Uterus (tissue), 3 donors: ENCODE measurements at regions not wholly inside any gene's neighbourhood (a gene's known extent, or its start where the extent isn't known, plus 50 kb on each side); places are given as distances from the start of the nearest gene placed in this dataset.

Source experiments
- DNase-seq, 2 donors: peaks; one replicate each; pipeline ENCODE4 v3.0.0-alpha.2; 2019 to 2020
- H3K27ac ChIP-seq, 2 donors: fragments of 200-600 bp; sonication (generic); 1 replicate in 1 of 2; 2 replicates in 1 of 2; pipeline ENCODE4 v1.5.1; 2016 to 2018
- H3K27me3 ChIP-seq, 2 donors: fragments of 200-600 bp; sonication (generic); one replicate each; pipeline ENCODE4 v1.5.1; 2018 to 2019; ENCODE audit warnings: control low read depth in 1 of 2
- H3K36me3 ChIP-seq, 2 donors: fragments of 200-600 bp; sonication (generic); one replicate each; pipeline ENCODE4 v1.5.1; 2019; ENCODE audit warnings: control low read depth in 1 of 2
- H3K4me1 ChIP-seq, 2 donors: fragments of 200-600 bp; sonication (generic); one replicate each; pipeline ENCODE4 v1.5.1; 2018 to 2019; ENCODE audit warnings: control low read depth in 1 of 2
- H3K4me3 ChIP-seq, 2 donors: fragments of 200-600 bp; sonication (generic); 1 replicate in 1 of 2; 2 replicates in 1 of 2; pipeline ENCODE4 v1.5.1; 2018 to 2019; ENCODE audit warnings: mild to moderate bottlenecking in 1 of 2
- H3K9me3 ChIP-seq, 2 donors: fragments of 200-600 bp; sonication (generic); one replicate each; pipeline ENCODE4 v1.5.1; 2019; ENCODE audit warnings: control low read depth in 1 of 2
- CTCF ChIP-seq, 4 experiments: fragments of 200-600 bp in 2 of 4; fragments of 450-650 bp in 2 of 4; sonication (generic) in 2 of 4; IDR thresholded peaks; one replicate each; pipeline ENCODE4 v1.5.1; 2016 to 2019; ENCODE audit warnings: antibody characterized with exemption in 4 of 4, mild to moderate bottlenecking in 2 of 4, moderate library complexity in 1 of 4
- POLR2A ChIP-seq, 2 donors: fragments of 450-650 bp; IDR thresholded peaks; one replicate each; pipeline ENCODE4 v1.6.1; 2016; ENCODE audit warnings: antibody characterized with exemption in 2 of 2, mild to moderate bottlenecking in 1 of 2, moderate library complexity in 1 of 2
- intact Hi-C: fragments of 100-400 bp; cut with DNase I; formaldehyde crosslinking; loops from one replicate; pipeline ENCODE4 v1.15.1; 2023; ENCODE audit warnings: low total_unique reads
- donor health status: DM: yes; HTN: yes; CAD: no.

GRCh38 chrX:134101636-134102035, 116.2 kb upstream of the GPC3 start:
- no peak overlapping the region for H3K4me3 ChIP-seq
- intact Hi-C loops, result no loop called here
- TF ChIP-seq CTCF (IDR thresholded peaks at IDR 0.05) (no peak), POLR2A (IDR thresholded peaks at IDR 0.05) (no peak)

GRCh38 chrX:134115270-134115669, 121.7 kb upstream of the CCDC160 start:
- intact Hi-C loops, result no loop called here
- TF ChIP-seq POLR2A (IDR thresholded peaks at IDR 0.05) (no peak), CTCF (IDR thresholded peaks at IDR 0.05) (no peak)
- H3K9me3 ChIP-seq, result no peaks in the 10 kb centered on the region

More at GRCh38 chrX:134101636-134102035, 116.2 kb upstream of the GPC3 start:
- Histone ChIP-seq H3K27me3 (no peaks in the 10 kb centered on the region), H3K36me3 (no peaks in the 10 kb centered on the region), H3K9me3 (no peaks in the 10 kb centered on the region), H3K27ac (no peak overlapping the region), H3K4me1 (no peaks in the 10 kb centered on the region)
- DNase-seq, result no peak

GRCh38 chrX:134137341-134137740, 99.6 kb upstream of the CCDC160 start:
- Histone ChIP-seq H3K4me3 (no peak overlapping the region), H3K27ac (no peak overlapping the region), H3K9me3 (no peaks in the 10 kb centered on the region), H3K36me3 (no peaks in the 10 kb centered on the region), H3K4me1 (no peaks in the 10 kb centered on the region), H3K27me3 (peaks cover 0 to 25% of the 10 kb centered on the region in 2 donors)
- no peak for DNase-seq
- intact Hi-C loops, result no loop called here
- TF ChIP-seq POLR2A (IDR thresholded peaks at IDR 0.05) (no peak), CTCF (IDR thresholded peaks at IDR 0.05) (no peak)

More at GRCh38 chrX:134115270-134115669, 121.7 kb upstream of the CCDC160 start:
- Histone ChIP-seq H3K36me3 (no peaks in the 10 kb centered on the region), H3K4me3 (no peak overlapping the region), H3K4me1 (no peaks in the 10 kb centered on the region), H3K27ac (no peak overlapping the region), H3K27me3 (no peaks in the 10 kb centered on the region)
- no peak for DNase-seq

GRCh38 chrX:134139090-134139489, 97.9 kb upstream of the CCDC160 start:
- no peaks in the 10 kb centered on the region for H3K9me3 ChIP-seq
- H3K27ac ChIP-seq, result no peak overlapping the region
- intact Hi-C loops, result no loop called here
- no peak for DNase-seq
- no peaks in the 10 kb centered on the region for H3K4me1 ChIP-seq
- TF ChIP-seq POLR2A (IDR thresholded peaks at IDR 0.05), result no peak
- no peak for TF ChIP-seq CTCF (IDR thresholded peaks at IDR 0.05)
- H3K4me3 ChIP-seq, result no peak overlapping the region
- no peaks in the 10 kb centered on the region for H3K36me3 ChIP-seq
- H3K27me3 ChIP-seq, result peaks cover 0 to 15% of the 10 kb centered on the region in 2 donors

GRCh38 chrX:134144231-134144630, 92.8 kb upstream of the CCDC160 start:
- DNase-seq, result no peak
- Histone ChIP-seq H3K4me3 (no peak overlapping the region), H3K4me1 (no peaks in the 10 kb centered on the region), H3K36me3 (no peaks in the 10 kb centered on the region), H3K27me3 (no peaks in the 10 kb centered on the region), H3K27ac (no peak overlapping the region), H3K9me3 (no peaks in the 10 kb centered on the region)
- TF ChIP-seq CTCF (IDR thresholded peaks at IDR 0.05), result no peak
- no peak for TF ChIP-seq POLR2A (IDR thresholded peaks at IDR 0.05)
- intact Hi-C loops, result no loop called here
